SU-DHL-6 (cell line): ENCODE measurements at regions not wholly inside any gene's neighbourhood (a gene's known extent, or its start where the extent isn't known, plus 50 kb on each side); places are given as distances from the start of the nearest gene placed in this dataset.

Experiments
- H2AFZ ChIP-seq: fragments of 200-600 bp; sonication (generic); 2 replicates; pipeline ENCODE4 v1.6.1; 2014; ENCODE audit warnings: low read depth, mild to moderate bottlenecking, moderate library complexity, mixed read lengths, antibody characterized with exemption, low read length; ENCODE audit not compliant: severe bottlenecking
- H3F3A ChIP-seq: fragments of 200-600 bp; shearing (Covaris generic); 2 replicates; pipeline ENCODE4 v1.6.0; 2016; ENCODE audit warnings: antibody characterized with exemption, mild to moderate bottlenecking; ENCODE audit not compliant: insufficient read depth
- H3K27ac ChIP-seq: fragments of 200-600 bp; sonication (generic); 2 replicates; pipeline ENCODE4 v1.5.1; 2016; ENCODE audit warnings: low read depth, mild to moderate bottlenecking, low read length, moderate library complexity, mixed read lengths
- H3K27me3 ChIP-seq: fragments of 200-600 bp; sonication (generic), shearing (Covaris generic); 2 replicates; pipeline ENCODE4 v1.6.0; 2014; ENCODE audit warnings: mild to moderate bottlenecking, low read length
- H3K36me3 ChIP-seq: fragments of 200-600 bp; sonication (generic); 2 replicates; pipeline ENCODE4 v1.6.1; 2014; ENCODE audit warnings: mild to moderate bottlenecking, low read length, mixed read lengths
- H3K4me2 ChIP-seq: fragments of 300-600, 200-600 bp; shearing (Covaris generic), sonication (generic); 2 replicates; pipeline ENCODE4 v1.6.0; 2014; ENCODE audit warnings: low read length, low read depth, mild to moderate bottlenecking; ENCODE audit not compliant: poor library complexity, severe bottlenecking
- H3K4me3 ChIP-seq: fragments of 200-600 bp; sonication (generic); 2 replicates; pipeline ENCODE4 v1.5.1; 2014; ENCODE audit warnings: antibody characterized with exemption, low read length, mild to moderate bottlenecking, mixed read lengths; ENCODE audit not compliant: insufficient read depth, poor library complexity, severe bottlenecking
- H3K79me2 ChIP-seq: fragments of 200-600 bp; sonication (generic); 2 replicates; pipeline ENCODE4 v1.6.1; 2014; ENCODE audit warnings: mild to moderate bottlenecking, low read length, moderate library complexity; ENCODE audit not compliant: insufficient read depth
- H3K9ac ChIP-seq: fragments of 200-600 bp; sonication (generic); 2 replicates; pipeline ENCODE4 v1.7.0; 2014; ENCODE audit warnings: mild to moderate bottlenecking, low read length
- H3K9me2 ChIP-seq: fragments of 200-600 bp; sonication (generic); replicated peaks from 2 replicates; pipeline ENCODE4 v1.6.1; 2014; ENCODE audit warnings: low read length; ENCODE audit not compliant: insufficient read depth
- H3K9me3 ChIP-seq: fragments of 200-600 bp; sonication (generic); 2 replicates; pipeline ENCODE4 v1.6.1; 2014; ENCODE audit warnings: low read length, mixed read lengths; ENCODE audit not compliant: insufficient read depth
- H4K20me1 ChIP-seq: fragments of 200-600 bp; sonication (generic); 2 replicates; pipeline ENCODE4 v1.6.1; 2014; ENCODE audit warnings: low read depth, mild to moderate bottlenecking, antibody characterized with exemption, low read length, moderate library complexity, mixed read lengths
- CTCF ChIP-seq: fragments of 200-600 bp; sonication (generic); IDR thresholded peaks from one replicate; pipeline ENCODE4 v1.5.1; 2017; ENCODE audit warnings: antibody characterized with exemption, mild to moderate bottlenecking, low read length, moderate library complexity; ENCODE audit not compliant: insufficient read depth, poor library complexity, severe bottlenecking
- EZH2phosphoT487 ChIP-seq: fragments of 200-600 bp; sonication (generic), shearing (Covaris generic); conservative IDR thresholded peaks from 2 replicates; pipeline ENCODE4 v1.6.1; 2018; ENCODE audit warnings: mild to moderate bottlenecking, antibody characterized with exemption, low read length, moderate library complexity, mixed read lengths

GRCh38 chr13:111040830-111041229 is 74.3 kb upstream of the ARHGEF7 start:
- H2AFZ ChIP-seq, result no peak overlapping the region
- no peaks in the 10 kb centered on the region for H3K9me2 ChIP-seq
- no peaks in the 10 kb centered on the region for H3K79me2 ChIP-seq
- no peaks in the 10 kb centered on the region for H3K36me3 ChIP-seq
- no peaks in the 10 kb centered on the region for H4K20me1 ChIP-seq
- no peaks in the 10 kb centered on the region for H3F3A ChIP-seq
- H3K27me3 ChIP-seq, result no peaks in the 10 kb centered on the region
- no peak overlapping the region for H3K4me3 ChIP-seq
- H3K4me2 ChIP-seq, result no peak overlapping the region
- H3K9ac ChIP-seq, result no peak overlapping the region
- H3K9me3 ChIP-seq, result no peaks in the 10 kb centered on the region
- TF ChIP-seq CTCF (no peak), EZH2phosphoT487 (no peak)
- no peak overlapping the region for H3K27ac ChIP-seq

GRCh38 chr13:111039735-111040134 is 75.4 kb upstream of the ARHGEF7 start:
- Histone ChIP-seq H4K20me1 (no peaks in the 10 kb centered on the region), H3K4me3 (no peak overlapping the region), H2AFZ (no peak overlapping the region), H3K9me2 (no peaks in the 10 kb centered on the region), H3K27me3 (no peaks in the 10 kb centered on the region), H3K4me2 (no peak overlapping the region), H3K9me3 (no peaks in the 10 kb centered on the region), H3K9ac (no peak overlapping the region), H3K27ac (no peak overlapping the region), H3F3A (no peaks in the 10 kb centered on the region), H3K79me2 (no peaks in the 10 kb centered on the region), H3K36me3 (no peaks in the 10 kb centered on the region)
- no peak for TF ChIP-seq CTCF
- TF ChIP-seq EZH2phosphoT487, result no peak

GRCh38 chr13:111038887-111039286 is 76.2 kb upstream of the ARHGEF7 start:
- Histone ChIP-seq H2AFZ (no peak overlapping the region), H3F3A (no peaks in the 10 kb centered on the region), H3K27me3 (no peaks in the 10 kb centered on the region), H3K4me2 (no peak overlapping the region), H3K36me3 (no peaks in the 10 kb centered on the region), H3K27ac (no peak overlapping the region), H3K79me2 (no peaks in the 10 kb centered on the region), H3K9ac (no peak overlapping the region), H3K4me3 (no peak overlapping the region), H4K20me1 (no peaks in the 10 kb centered on the region), H3K9me2 (no peaks in the 10 kb centered on the region), H3K9me3 (no peaks in the 10 kb centered on the region)
- no peak for TF ChIP-seq EZH2phosphoT487
- TF ChIP-seq CTCF, result no peak

GRCh38 chr13:111037927-111038326 is 77.2 kb upstream of the ARHGEF7 start:
- Histone ChIP-seq H3K4me2 (no peak overlapping the region), H4K20me1 (no peaks in the 10 kb centered on the region)
- TF ChIP-seq CTCF (no peak), EZH2phosphoT487 (no peak)

More at GRCh38 chr13:111037927-111038326, 77.2 kb upstream of the ARHGEF7 start:
- H3K4me3 ChIP-seq, result no peak overlapping the region
- no peaks in the 10 kb centered on the region for H3K36me3 ChIP-seq
- no peaks in the 10 kb centered on the region for H3K9me2 ChIP-seq
- no peaks in the 10 kb centered on the region for H3F3A ChIP-seq
- no peaks in the 10 kb centered on the region for H3K9me3 ChIP-seq
- no peak overlapping the region for H2AFZ ChIP-seq
- H3K9ac ChIP-seq, result no peak overlapping the region
- H3K79me2 ChIP-seq, result no peaks in the 10 kb centered on the region
- no peaks in the 10 kb centered on the region for H3K27me3 ChIP-seq
- no peak overlapping the region for H3K27ac ChIP-seq
